ENCODE measurements at regions not wholly inside any gene's neighbourhood (a gene's known extent, or its start where the extent isn't known, plus 50 kb on each side); places are given as distances from the start of the nearest gene placed in this dataset.

DNA sequence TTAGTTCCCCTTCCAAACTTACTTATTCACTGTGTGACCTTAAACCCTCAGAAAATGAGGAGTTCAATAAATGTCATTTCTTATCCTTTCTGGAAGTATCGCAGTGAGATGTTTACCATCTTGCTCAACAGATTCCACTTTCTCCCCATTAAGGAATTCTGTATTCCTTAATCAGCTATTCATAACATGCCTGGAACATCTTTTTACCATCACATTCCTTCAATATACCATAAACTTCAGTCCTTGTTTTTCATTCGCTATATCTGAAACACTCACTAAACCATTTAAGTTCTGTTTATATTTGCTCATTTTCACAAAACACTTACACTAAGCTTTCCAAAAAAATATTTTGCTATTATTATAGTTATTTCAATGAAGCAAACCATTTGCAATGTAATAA is 1158.6 kb downstream of the CDH12 start:
- DNase-seq: no peak

DNA sequence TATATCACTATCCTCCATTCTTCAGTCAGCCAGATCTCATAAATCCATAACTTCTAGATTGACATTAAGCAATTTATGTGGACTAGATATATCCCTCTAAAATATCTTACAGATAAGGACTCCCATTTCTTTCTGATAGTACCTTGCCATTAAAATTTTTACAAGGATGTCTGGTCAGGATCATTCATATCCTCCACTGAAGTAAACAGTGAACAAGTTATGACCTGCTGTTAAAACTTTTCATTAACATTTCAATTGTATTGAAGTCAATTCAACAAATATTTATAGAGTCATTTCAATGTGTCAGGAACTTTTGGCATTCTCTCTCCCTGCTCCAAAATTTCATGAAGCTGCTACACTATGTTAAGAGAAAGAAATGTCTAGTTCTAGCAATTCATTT is 1159.6 kb downstream of the CDH12 start:
- no peak for DNase-seq

DNA sequence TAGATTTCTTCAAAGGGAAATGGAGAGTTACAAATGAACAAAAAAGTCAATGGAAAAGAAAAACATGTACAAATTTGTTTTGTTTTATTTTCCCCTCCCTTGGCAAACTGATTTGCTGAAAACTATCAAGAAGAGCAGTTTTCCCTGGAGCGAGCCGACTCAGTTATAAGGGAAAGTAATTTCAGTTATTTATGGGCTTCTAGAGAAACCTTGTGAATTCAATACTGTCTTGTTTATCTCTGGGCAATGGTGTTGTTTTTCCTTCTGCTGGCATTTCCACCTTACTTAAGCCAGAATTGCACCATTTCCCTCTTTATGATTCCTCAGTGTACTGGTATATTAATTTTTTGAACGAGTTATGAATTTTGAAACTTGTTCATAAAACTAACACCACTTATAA is 1163.6 kb downstream of the CDH12 start:
- DNase-seq: no peak

DNA sequence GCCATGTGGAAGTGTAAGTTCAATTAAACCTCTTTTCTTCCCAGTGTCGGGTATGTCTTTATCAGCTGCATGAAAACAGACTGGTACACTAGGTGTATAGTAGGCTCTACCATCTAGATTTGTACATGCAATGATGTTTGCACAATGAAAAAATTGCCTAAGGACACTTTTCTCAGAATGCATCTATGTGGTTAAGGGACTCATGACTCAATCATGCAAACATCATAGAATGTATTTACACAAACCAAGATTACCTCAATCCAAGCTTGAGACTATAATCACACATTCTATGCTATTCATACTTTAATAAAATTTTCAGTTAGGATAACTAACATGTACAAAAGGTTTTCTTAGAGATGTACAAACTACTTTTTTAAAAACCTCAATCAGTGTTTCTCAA is 1164.5 kb downstream of the CDH12 start:
- DNase-seq: no peak

DNA sequence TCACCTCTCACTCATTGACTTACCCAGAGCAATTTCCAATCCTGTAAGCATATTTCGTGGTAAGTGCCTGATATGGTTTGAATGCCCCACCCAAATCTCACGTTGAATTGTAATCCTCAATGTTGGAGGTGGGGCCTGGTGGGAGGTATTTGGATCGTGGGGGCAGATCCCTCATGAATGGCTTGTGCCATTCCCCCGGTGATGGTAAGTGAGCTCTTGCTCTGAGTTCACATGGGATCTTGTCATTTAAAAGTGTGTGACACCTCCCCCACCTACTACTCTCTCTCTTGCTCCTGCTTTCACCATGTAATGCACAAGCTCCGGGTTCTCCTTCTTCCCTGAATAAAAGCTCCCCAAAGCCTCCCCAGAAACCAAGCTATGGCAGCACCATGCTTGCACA is 1165.5 kb downstream of the CDH12 start:
- no peak for DNase-seq

DNA sequence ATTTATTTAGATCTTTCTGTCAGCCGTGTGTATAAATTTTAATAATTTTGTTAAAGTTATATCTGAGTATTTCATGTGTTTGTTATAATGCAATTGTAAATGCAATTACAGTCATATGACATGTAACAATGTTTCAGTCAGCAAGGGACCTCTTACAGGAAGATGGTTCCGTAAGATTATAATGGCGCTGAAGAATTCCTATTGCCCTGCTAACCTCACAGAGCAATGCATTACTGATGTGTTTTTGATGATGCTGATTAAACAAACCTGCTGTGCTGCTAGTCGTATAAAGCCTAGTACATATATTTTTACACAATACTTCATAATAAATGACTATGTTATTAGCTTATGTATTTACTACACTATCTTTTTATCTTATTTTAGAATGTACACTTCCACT is 1166.4 kb downstream of the CDH12 start:
- DNase-seq: no peak

DNA sequence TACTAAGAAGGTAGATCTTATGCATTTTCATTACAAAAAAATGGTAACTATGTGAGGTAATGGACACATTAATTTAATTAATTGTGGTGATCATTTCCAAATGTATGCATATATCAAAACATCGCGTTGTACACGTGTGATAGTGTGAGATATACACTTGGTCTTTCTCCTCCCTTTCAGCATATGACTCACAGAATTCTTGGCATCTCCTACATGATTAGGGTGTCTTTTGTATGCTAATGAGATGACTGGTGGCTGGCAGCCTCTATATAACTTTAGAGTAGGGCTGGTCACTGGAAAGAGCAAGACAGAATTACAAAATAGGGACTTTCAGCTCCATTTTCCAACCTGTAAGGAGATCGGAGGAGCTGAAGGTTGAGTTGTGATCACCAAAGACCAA is 1167.6 kb downstream of the CDH12 start:
- DNase-seq: no peak

DNA sequence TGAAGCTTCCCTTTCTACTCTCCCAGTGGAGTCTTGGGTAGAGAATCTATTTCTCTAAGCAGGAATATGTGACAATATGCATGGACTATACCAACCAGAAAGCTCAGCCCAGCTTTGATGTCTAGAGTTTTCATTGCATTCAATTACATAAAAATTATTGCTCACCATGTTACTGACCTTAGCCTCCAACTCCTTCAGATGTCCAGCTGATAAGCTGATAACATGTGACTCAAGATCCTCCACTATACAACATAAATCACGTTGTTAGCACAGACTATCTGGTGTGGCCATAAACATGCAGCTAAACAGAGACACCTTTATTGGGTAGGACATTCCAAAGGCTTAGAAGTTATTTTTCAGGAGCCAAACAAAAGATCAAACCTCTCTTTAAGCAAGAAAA is 1168.2 kb downstream of the CDH12 start:
- DNase-seq: no peak

DNA sequence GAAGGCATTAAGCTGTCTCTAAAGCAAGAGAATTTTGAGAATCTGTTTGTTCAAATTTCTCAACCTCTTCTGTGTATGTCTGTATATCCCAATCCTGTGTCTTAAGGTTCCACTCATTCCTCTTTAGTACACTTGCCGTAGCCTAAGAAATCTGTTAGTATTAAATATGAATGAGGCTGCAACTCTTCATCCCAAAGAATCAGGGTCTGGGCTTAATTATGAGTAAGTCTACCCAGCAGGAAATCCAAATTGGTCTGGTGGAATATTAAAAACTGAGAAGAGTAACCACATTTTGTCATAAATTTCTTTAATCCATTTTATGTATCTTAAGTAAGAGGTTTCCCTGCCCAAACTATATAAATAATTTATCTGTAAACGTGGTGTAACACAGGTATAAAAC is 1171.2 kb downstream of the CDH12 start:
- no peak for DNase-seq

DNA sequence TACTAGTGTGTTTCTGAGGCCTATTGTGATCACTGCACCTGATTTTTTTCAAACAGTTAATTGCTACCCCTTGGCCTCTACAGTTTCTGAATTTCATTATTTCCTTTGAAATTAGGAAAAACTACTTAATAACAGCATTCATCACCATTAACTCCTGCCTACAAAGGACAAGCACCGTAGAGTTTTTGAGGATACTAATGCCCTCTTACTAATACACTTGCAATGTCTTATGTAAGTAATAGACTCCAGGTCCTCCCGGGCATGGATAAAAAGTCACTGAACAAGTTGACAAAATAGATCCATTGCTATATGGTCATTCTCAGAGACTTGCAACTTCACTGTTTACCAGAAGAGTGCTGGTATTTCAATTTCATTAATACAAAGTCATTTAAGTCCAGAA is 1172.5 kb downstream of the CDH12 start:
- DNase-seq: no peak

DNA sequence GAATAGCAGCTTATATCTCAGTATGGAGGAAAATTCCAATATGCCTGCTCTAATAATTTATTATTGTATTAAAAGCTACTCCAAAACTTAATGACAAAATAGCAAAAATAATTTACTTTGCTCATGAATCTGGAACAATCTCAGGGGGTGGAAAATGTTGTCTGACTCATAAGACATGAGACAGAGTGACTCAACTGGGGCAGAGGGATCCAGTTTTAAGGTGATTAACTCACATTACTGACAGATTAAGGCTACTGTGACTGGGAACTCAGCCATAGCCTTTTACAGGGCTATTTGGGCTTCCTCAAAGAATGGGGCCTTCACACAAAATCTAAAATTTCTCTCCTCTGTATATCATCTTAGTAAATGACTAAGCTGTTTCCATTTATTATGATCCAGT is 1172.9 kb downstream of the CDH12 start:
- DNase-seq: no peak

DNA sequence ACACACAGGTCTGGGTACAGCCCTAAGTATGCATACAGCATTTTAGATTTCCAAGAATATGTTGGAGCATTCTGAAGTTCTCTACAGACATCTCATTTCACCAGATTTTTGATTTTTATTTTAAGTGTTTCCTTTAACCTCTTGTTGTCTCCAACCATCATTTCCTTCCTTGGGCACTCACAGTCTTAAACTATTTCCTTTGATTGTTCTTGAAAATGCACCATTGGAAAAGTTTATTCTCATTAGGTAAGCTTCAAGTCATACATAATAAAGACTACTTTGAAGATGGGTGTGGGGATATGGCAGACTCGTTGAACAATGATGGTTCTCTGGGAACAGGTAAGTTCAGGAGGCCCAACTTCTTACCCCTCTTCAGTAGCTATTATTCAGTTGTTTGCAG is 1174.6 kb downstream of the CDH12 start:
- no peak for DNase-seq

DNA sequence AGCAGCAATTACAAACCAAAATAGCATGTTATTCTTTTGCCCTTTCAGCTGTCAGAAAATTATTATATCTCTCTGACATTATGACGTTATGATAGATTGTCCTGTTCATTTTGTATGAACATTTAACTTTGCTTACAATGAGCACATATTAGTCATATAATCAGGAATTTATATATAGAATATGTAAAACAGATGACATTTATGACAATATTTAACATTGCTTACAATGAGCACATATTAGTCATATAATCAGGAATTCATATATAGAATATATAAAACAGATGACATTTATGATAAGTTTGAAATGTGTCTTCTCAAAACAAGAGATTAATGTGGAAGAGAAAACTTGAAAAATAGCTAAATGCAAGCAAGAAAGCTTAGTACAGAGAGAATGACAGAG is 1180.2 kb downstream of the CDH12 start:
- no peak for DNase-seq

DNA sequence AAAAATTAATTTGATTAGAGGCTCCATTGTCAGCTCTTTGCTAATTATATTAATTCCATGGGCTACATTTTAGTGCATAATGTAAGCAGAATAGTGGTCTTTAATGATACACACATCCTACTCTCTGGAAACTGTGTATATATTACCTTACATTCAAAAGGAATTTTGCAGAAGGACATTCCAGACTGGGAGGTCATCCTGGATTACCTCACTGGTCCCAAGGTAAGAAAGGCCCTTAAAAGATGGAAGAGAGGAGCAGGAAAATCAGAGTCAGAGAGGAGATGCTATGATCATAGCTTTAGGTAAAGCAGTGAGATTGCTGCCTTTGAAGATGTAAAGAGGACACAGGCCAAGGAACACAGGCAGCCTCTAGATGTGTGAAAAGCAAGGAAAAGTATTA is 1180.8 kb downstream of the CDH12 start:
- DNase-seq: no peak

DNA sequence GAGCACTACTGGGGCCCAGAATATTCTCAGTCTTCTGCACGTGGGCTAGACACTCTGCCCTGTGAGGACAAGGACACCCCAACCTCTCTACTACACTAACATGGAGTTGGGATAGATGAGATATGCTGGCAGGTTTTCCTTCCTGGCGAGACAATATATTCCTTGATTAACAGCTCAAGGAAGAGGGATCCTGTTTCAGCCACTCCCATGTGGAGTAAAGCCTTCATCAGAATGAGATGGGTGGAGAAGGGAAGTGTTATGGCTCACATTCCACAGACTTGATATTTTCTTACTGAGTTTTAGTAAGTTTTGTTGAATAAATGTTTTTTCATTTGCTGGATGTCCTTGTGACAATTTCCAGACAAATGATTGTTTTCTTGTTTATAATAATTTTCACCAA is 1187.6 kb downstream of the CDH12 start:
- no peak for DNase-seq

DNA sequence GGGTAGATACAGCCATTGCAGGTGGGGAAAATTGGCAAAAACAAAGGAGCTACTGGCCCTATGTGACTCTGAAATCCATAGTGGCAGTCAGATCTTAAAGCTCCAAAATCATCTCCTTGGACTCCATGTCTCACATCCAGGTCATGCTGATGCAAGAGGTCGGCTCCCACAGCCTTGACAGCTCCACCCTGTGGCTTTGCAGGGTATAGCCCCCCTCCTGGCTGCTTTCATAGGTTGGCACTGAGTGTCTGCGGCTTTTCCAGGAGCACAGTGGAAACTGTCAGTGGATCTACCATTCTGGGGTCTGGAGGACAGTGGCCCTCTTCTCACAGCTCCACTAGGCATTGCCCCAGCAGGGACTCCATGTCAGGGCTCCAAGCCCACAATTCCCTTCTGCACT is 1190.1 kb downstream of the CDH12 start:
- no peak for DNase-seq

DNA sequence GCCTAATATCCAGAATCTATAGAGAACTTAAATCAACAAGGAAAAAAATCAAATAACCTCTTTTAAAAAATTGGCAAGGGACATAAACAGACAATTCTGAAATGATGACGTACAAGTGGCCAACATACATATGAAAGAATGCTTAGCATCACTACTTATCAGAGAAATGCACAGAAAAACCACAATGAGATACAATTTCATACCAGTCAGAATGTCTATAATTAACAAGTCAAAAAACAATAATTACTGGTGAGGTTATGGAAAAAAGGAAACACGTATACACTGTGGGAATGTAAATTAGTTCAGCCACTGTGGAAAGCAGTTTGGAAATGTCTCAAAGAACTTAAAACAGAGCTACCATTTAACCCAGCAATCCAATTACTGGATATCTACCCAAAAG is 1192.0 kb downstream of the CDH12 start:
- DNase-seq: no peak

DNA sequence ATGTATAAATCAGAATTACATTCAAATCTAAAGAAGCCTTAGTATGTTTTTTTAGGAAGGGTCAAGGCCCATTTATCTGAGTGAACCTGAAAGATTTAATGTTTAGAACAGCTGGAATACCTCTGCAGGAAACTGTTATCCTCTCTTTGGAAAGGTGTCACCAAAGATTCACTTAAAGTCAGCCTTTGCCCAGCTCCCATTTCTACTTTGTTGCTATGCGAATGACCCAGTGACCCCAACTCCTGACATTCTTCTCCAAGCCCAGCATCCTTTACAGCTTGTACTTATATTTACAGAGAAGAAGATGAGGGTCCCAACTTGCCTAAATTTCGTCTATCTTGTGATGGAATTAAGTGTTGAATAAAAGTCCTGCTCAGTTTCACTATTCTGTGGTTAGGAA is 1198.6 kb downstream of the CDH12 start:
- DNase-seq: no peak

DNA sequence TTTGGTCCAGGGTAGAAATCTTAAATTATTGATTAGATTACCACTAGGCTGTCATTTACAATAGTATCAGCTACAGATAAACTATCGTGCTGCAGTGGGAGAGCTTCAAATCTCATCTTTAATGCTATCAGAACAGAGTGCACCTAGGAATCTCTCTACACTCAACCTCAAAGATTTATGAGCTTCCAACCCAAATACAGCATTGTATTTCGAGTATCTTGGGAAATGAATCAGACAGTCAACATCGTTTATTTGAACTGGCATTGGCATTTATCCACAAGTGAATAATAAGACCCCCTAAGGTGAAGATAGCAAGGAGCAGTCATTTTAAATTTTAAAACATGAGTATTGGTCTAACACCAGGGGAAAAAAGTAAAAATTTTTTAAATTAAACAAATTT is 1203.2 kb downstream of the CDH12 start:
- no peak for DNase-seq

DNA sequence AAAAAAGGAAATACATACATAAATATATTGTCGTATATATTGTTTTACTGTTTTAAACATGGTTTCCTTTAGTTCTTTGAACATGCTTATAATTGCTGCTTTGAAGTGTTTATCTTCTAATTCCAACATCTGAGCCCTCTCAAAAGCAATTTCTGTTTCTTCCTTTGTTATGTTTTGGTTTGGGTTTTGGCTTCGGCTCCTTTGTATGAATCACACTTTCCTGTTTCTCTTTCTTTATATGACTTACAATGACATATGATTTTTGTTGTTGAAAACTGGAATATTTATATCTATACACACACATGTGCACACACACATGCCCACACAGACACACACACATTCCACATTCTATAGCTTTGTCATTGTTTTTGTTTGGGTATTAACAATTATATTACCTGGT is 1206.7 kb downstream of the CDH12 start:
- DNase-seq: no peak

DNA sequence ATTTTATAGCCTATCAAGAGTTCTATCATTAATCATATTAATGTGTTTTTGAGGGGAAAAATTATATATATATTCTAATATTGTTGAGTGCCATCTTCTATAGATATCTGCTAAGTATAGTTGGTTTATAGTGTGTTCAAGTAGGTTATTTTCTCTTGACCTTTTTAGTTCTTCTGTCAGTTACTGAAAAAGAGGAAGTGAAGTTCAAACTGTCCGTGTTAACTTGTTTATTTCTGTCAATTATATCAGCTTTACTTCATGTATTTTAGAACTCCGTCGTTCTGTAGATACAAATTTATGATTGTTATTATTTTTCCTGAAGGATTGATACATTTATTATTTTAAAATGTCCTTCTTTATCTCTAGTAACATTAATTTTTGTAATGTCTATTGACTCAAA is 1209.1 kb downstream of the CDH12 start:
- DNase-seq: no peak

DNA sequence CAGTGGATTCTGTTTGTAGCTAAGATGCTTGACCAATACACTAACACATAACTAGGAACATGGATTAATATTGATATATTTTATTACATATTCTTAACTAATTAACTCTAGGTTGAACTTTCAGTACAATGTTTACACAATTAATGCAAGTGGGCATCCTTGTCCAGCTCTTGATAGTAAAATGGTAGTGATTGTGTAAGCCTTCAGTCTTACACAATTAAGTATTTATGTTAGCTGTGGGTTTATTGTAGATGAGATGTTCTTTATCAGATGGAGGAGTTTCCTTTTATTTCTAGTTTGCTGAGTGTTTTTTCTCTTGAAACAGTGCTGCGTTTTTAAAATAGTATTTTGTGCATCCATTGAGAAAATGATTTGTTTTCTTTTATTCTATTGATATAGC is 1210.8 kb downstream of the CDH12 start:
- DNase-seq: no peak

DNA sequence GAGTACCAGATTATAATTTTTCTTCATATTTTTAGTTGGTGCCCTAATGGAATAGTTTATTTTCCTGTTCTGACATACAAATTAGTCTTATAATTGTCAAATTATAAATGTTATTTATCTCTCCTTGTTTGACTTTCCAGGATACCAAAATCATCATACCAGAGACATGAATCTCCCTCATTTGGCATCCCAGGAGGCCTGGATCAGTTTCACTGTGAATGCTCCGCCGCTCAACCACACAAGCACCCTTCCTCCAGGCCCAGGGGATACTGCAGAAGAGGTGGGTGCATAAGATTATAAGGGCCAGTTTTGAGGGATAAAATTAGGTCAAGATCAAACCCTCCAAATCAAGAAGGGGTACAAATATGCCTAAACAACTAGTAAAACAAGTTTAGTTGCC is 1229.3 kb downstream of the CDH12 start:
- no peak for DNase-seq

DNA sequence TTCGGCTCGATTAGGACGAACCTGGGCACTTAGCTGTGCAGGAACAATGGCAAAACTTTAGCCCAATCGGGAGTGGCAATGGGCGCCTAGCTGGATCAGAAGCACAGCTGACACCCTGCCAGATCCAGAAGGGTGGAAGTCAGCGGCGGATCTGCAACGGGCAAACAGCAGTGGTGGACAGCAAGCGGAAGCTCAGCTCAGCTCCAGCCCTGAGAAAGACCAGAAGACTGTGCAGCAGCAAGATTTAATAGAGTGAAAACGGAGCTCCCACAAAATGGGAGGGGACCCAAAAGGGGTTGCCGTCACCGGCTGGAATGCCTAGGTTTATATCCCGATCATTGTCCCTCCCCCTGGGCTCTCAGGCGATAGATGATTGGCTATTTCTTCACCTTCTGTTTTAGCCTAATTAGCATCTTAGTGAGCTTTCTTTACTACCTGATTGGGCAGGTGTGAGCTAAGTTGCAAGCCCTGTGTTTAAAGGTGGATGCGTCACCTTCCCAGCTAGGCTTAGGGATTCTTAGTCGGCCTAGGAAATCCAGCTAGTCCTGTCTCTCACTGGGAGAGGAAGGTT is 1237.9 kb downstream of the CDH12 start:
- no peak for DNase-seq

DNA sequence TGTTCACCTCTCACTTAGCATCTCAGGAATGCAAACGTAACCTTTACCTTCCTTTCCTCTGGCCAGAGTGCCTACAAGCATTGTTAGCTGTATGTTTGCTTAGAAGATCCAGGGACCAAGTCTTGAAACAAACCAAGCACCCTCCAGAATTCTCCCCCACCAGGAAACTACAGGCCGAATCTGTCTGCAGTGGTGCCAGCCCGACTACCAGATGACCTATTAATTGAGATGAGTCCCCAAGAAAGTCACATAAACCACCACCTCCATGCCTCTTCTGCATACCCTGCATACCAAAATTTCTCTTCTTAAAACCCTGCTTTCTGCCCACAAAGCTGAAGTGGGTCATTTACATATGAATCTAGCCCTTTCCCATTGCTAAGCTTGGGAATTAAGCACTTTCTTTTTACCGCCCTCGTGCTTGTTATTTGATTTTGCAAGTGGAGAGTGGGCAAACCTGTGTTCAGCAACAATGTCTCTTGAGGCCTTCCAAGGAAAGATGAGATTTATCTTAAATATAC is 1239.1 kb downstream of the CDH12 start:
- no peak for DNase-seq

DNA sequence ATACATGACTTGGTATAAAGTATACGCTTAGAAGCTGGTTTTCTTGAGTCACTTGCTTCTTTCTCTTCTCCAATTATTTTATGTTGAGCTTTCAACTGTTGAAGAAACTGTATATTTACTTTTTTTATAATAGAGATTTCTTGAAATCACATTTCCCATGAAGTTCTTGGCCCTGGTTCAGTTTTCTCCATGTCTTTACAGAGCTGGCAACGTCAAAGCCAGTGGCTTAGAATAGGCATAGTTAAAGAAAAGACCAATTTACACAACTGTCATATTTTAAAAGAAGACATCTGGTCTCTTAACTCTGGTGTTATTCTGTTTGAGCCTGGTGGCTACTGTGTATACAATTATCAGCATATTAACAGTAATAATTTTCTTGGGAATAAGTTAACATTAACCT is 1249.3 kb downstream of the CDH12 start:
- DNase-seq: no peak

Data from activated CD8-positive, alpha-beta memory T cell treated with anti-CD3 and anti-CD28 coated beads, Interleukin-2, amount 50 U/mL, for 48 hours (primary cell).